ENCODE measurements at regions not wholly inside any gene's neighbourhood (a gene's known extent, or its start where the extent isn't known, plus 50 kb on each side); places are given as distances from the start of the nearest gene placed in this dataset.
"Not testable (repeated sequence)": the region's sequence is repeated elsewhere in the genome, so short reads cannot be mapped to it uniquely, and the experiment has no call there.

- H3K4me3 ChIP-seq (ENCODE audit: low read depth, low read length) = no peak overlapping the region
- TF ChIP-seq CTCF (IDR thresholded peaks at IDR 0.05; ENCODE audit: low read depth, low read length) (no peak), MAX (IDR thresholded peaks at IDR 0.05; ENCODE audit: low read depth, low read length) (no peak), MYC (IDR thresholded peaks at IDR 0.05; ENCODE audit: low read depth, low read length) (no peak), POLR2A (IDR thresholded peaks at IDR 0.05; ENCODE audit: extremely low read depth, insufficient read length) (no peak)
- no peak for DNase-seq (ENCODE audit: low read depth)
Measured at GRCh38 chr21:34284666-34285065, 79.1 kb upstream of the KCNE2 start.

GRCh38 chr21:34288042-34288441, 75.8 kb upstream of the KCNE2 start:
- not testable (repeated sequence) for DNase-seq (ENCODE audit: low read depth); H3K4me3 ChIP-seq (ENCODE audit: low read depth, low read length)

GRCh38 chr21:34289856-34290255, 74.0 kb upstream of the KCNE2 start:
- TF ChIP-seq MAX (IDR thresholded peaks at IDR 0.05; ENCODE audit: low read depth, low read length) (no peak), MYC (IDR thresholded peaks at IDR 0.05; ENCODE audit: low read depth, low read length) (no peak), POLR2A (IDR thresholded peaks at IDR 0.05; ENCODE audit: extremely low read depth, insufficient read length) (no peak), CTCF (IDR thresholded peaks at IDR 0.05; ENCODE audit: low read depth, low read length) (no peak)
- H3K4me3 ChIP-seq (ENCODE audit: low read depth, low read length) = no peak overlapping the region
- no peak for DNase-seq (ENCODE audit: low read depth)

- no peak overlapping the region for H3K4me3 ChIP-seq (ENCODE audit: low read depth, low read length)
- no peak for DNase-seq (ENCODE audit: low read depth)
- TF ChIP-seq CTCF (IDR thresholded peaks at IDR 0.05; ENCODE audit: low read depth, low read length) = no peak
- no peak for TF ChIP-seq POLR2A (IDR thresholded peaks at IDR 0.05; ENCODE audit: extremely low read depth, insufficient read length)
- TF ChIP-seq MAX (IDR thresholded peaks at IDR 0.05; ENCODE audit: low read depth, low read length) = no peak
- TF ChIP-seq MYC (IDR thresholded peaks at IDR 0.05; ENCODE audit: low read depth, low read length) = no peak
Measured at GRCh38 chr21:34296878-34297277, 66.9 kb upstream of the KCNE2 start.

- no peak overlapping the region for H3K4me3 ChIP-seq (ENCODE audit: low read depth, low read length)
- no peak for TF ChIP-seq MYC (IDR thresholded peaks at IDR 0.05; ENCODE audit: low read depth, low read length)
- TF ChIP-seq CTCF (IDR thresholded peaks at IDR 0.05; ENCODE audit: low read depth, low read length) = no peak
- no peak for TF ChIP-seq MAX (IDR thresholded peaks at IDR 0.05; ENCODE audit: low read depth, low read length)
- TF ChIP-seq POLR2A (IDR thresholded peaks at IDR 0.05; ENCODE audit: extremely low read depth, insufficient read length) = no peak
- DNase-seq (ENCODE audit: low read depth) = no peak
Measured at GRCh38 chr21:34298534-34299167, 65.2 kb upstream of the KCNE2 start.

GRCh38 chr21:34299168-34299539, 64.7 kb upstream of the KCNE2 start:
- TF ChIP-seq MYC (IDR thresholded peaks at IDR 0.05; ENCODE audit: low read depth, low read length) (no peak), CTCF (IDR thresholded peaks at IDR 0.05; ENCODE audit: low read depth, low read length) (no peak), MAX (IDR thresholded peaks at IDR 0.05; ENCODE audit: low read depth, low read length) (no peak), POLR2A (IDR thresholded peaks at IDR 0.05; ENCODE audit: extremely low read depth, insufficient read length) (no peak)
- no peak overlapping the region for H3K4me3 ChIP-seq (ENCODE audit: low read depth, low read length)
- no peak for DNase-seq (ENCODE audit: low read depth)

Data from NB4 (cell line).